B cell (primary cell): ENCODE measurements at regions not wholly inside any gene's neighbourhood (a gene's known extent, or its start where the extent isn't known, plus 50 kb on each side); places are given as distances from the start of the nearest gene placed in this dataset.

ENCODE experiments used
- ATAC-seq: fragments of 200-7000 bp; cut with Tn5 transposase; one replicate; pipeline ENCODE4 v1.10.0; 2021; ENCODE audit warnings: low read depth, mild to moderate bottlenecking, moderate number of reproducible peaks, moderate library complexity
- CTCF ChIA-PET: fragments of 350-600 bp; sonication (Branson Sonifier 250); formaldehyde crosslinking; loops from one replicate; lab custom pipeline; 2021; ENCODE audit warnings: antibody characterized with exemption, inconsistent platforms; lab: Charles Lee
- POLR2A ChIA-PET: fragments of 350-600 bp; sonication (Branson Sonifier 250); formaldehyde crosslinking; loops from one replicate; lab custom pipeline; 2021; ENCODE audit warnings: antibody characterized with exemption; lab: Charles Lee
- DNase-seq: peaks from one replicate; pipeline ENCODE4 v3.0.0; 2013
- H2AFZ ChIP-seq: 2 replicates; pipeline ENCODE4 v1.6.1; 2012; ENCODE audit warnings: mild to moderate bottlenecking, low read depth, low read length; ENCODE audit not compliant: insufficient read depth, poor library complexity, severe bottlenecking
- H3K27ac ChIP-seq, 2 donors: 1 replicate in 1 of 2; 2 replicates in 1 of 2; pipeline ENCODE4 v1.5.1; 2012 to 2013; ENCODE audit warnings: low read length in 2 of 2, mild to moderate bottlenecking in 2 of 2, moderate library complexity in 1 of 2
- H3K27me3 ChIP-seq, 4 experiments: fragments of 200-600 bp in 1 of 4; sonication (generic) in 1 of 4; replicated peaks in 1 of 4; 1 replicate in 2 of 4; 2 replicates in 2 of 4; pipeline versions ENCODE4 v1.6.1 to v1.7.0; 2013 to 2016; ENCODE audit warnings: low read length in 3 of 4, mild to moderate bottlenecking in 2 of 4, mixed read lengths in 1 of 4, moderate library complexity in 1 of 4; ENCODE audit not compliant: insufficient read depth in 4 of 4, control insufficient read depth in 3 of 4; ENCODE audit errors: control extremely low read depth in 1 of 4
- H3K36me3 ChIP-seq, 2 experiments: replicated peaks in 1 of 2; 1 replicate in 1 of 2; 2 replicates in 1 of 2; pipeline versions ENCODE4 v1.6.1 to v1.7.1; 2013; ENCODE audit warnings: low read length in 1 of 2; ENCODE audit not compliant: insufficient read depth in 2 of 2, control insufficient read depth in 1 of 2; ENCODE audit errors: control extremely low read depth in 1 of 2, extremely low read depth in 1 of 2
- H3K4me1 ChIP-seq, 2 donors: fragments of 200-600 bp in 1 of 2; sonication (generic) in 1 of 2; 1 replicate in 1 of 2; 2 replicates in 1 of 2; pipeline versions ENCODE4 v1.5.1 to v1.6.1; 2013 to 2017; ENCODE audit warnings: low read length in 2 of 2; ENCODE audit not compliant: control insufficient read depth in 2 of 2, insufficient read depth in 2 of 2
- H3K4me2 ChIP-seq: replicated peaks from 2 replicates; pipeline ENCODE3; 2012; ENCODE audit warnings: mild to moderate bottlenecking, low read depth, low read length; ENCODE audit not compliant: poor library complexity, severe bottlenecking
- H3K4me3 ChIP-seq, 5 experiments: fragments of 200-600 bp in 1 of 5; sonication (generic) in 1 of 5; 1 replicate in 3 of 5; 2 replicates in 2 of 5; pipeline versions ENCODE4 v1.5.1 to v1.7.0; 2011 to 2016; ENCODE audit warnings: low read length in 4 of 5, mild to moderate bottlenecking in 4 of 5, low read depth in 2 of 5, control low read depth in 1 of 5, moderate library complexity in 1 of 5; ENCODE audit not compliant: insufficient read depth in 1 of 5; ENCODE audit errors: control extremely low read depth in 1 of 5, extremely low read depth in 1 of 5
- H3K79me2 ChIP-seq: fragments of 200-600 bp; sonication (generic); one replicate; pipeline ENCODE4 v1.6.0; 2016; ENCODE audit warnings: low read length; ENCODE audit not compliant: control insufficient read depth, insufficient read depth
- H3K9ac ChIP-seq: fragments of 200-600 bp; sonication (generic); 2 replicates; pipeline ENCODE4 v1.6.1; 2017; ENCODE audit warnings: mild to moderate bottlenecking, low read length, moderate library complexity
- H3K9me3 ChIP-seq, 3 donors: one replicate each; pipeline versions ENCODE4 v1.6.1 to v1.7.1; 2013; ENCODE audit warnings: low read length in 2 of 3; ENCODE audit not compliant: control insufficient read depth in 2 of 3, insufficient read depth in 1 of 3; ENCODE audit errors: control extremely low read depth in 1 of 3
- H4K20me1 ChIP-seq: 2 replicates; pipeline ENCODE4 v1.6.0; 2012; ENCODE audit warnings: mild to moderate bottlenecking, low read length; ENCODE audit not compliant: insufficient read depth, control insufficient read depth, poor library complexity, severe bottlenecking
- H3K27ac Mint-ChIP-seq: one replicate; pipeline ENCODE4 v1.8.0; 2021; ENCODE audit warnings: mixed read lengths
- H3K27me3 Mint-ChIP-seq: one replicate; pipeline ENCODE4 v1.8.0; 2021; ENCODE audit warnings: mixed read lengths
- H3K4me1 Mint-ChIP-seq: one replicate; pipeline ENCODE4 v1.8.0; 2021; ENCODE audit warnings: mixed read lengths
- H3K4me3 Mint-ChIP-seq: one replicate; pipeline ENCODE4 v1.8.0; 2021; ENCODE audit warnings: mixed read lengths
- H3K9me3 Mint-ChIP-seq: one replicate; pipeline ENCODE4 v1.8.0; 2022; ENCODE audit warnings: mixed read lengths; ENCODE audit not compliant: insufficient read depth
- CTCF ChIP-seq: fragments of 200-600 bp; IDR thresholded peaks from one replicate; pipeline ENCODE4 v1.8.0; 2022; ENCODE audit warnings: antibody characterized with exemption, mild to moderate bottlenecking
- EZH2 ChIP-seq: IDR thresholded peaks from 2 replicates; pipeline ENCODE4 v1.6.1; 2012; ENCODE audit warnings: borderline replicate concordance, low read depth, mild to moderate bottlenecking, moderate library complexity, low read length; ENCODE audit not compliant: insufficient read depth, poor library complexity, severe bottlenecking
- WGBS: methylation state at CpG from one replicate; pipeline ENCODE4 v1.1.5; 2013; ENCODE audit warnings: missing lambda C conversion rate; ENCODE audit not compliant: insufficient coverage; 5-methylcytosine and 5-hydroxymethylcytosine counted together
- intact Hi-C: fragments of 100-400 bp; cut with micrococcal nuclease; formaldehyde crosslinking; loops from one replicate; pipeline ENCODE4 v1.10.0; 2022

GRCh38 chr10:131517781-131518180 lies 206.3 kb upstream of the TCERG1L start:
- no peaks in the 10 kb centered on the region for H4K20me1 ChIP-seq
- ATAC-seq (no peak), DNase-seq (no peak)
- Mint-ChIP-seq H3K27ac (no peak overlapping the region), H3K9me3 (no peaks in the 10 kb centered on the region), H3K4me1 (no peaks in the 10 kb centered on the region), H3K27me3 (no peaks in the 10 kb centered on the region), H3K4me3 (no peak overlapping the region)
- no peaks in the 10 kb centered on the region for H3K36me3 ChIP-seq
- H3K4me3 ChIP-seq, result no peak overlapping the region
- H3K4me1 ChIP-seq, result no peaks in the 10 kb centered on the region
- no peak for TF ChIP-seq EZH2
- TF ChIP-seq CTCF, result no peak
- ChIA-PET CTCF (no interaction called here), POLR2A (no interaction called here)
- intact Hi-C loops, result no loop called here
- no peak overlapping the region for H3K27ac ChIP-seq
- no peak overlapping the region for H3K4me2 ChIP-seq
- H2AFZ ChIP-seq, result no peak overlapping the region
- H3K79me2 ChIP-seq, result no peaks in the 10 kb centered on the region
- no peaks in the 10 kb centered on the region for H3K27me3 ChIP-seq
- 88% methylated on average over 17 of the region's 17 CpGs for WGBS
- no peak overlapping the region for H3K9ac ChIP-seq
- peaks cover 0 to 21% (median 0%) of the 10 kb centered on the region in 3 donors for H3K9me3 ChIP-seq

- no peaks in the 10 kb centered on the region for H3K79me2 ChIP-seq
- intact Hi-C loops, result no loop called here
- H2AFZ ChIP-seq, result no peak overlapping the region
- ChIA-PET CTCF (no interaction called here), POLR2A (no interaction called here)
- no peak overlapping the region for H3K27ac ChIP-seq
- Mint-ChIP-seq H3K27me3 (no peaks in the 10 kb centered on the region), H3K27ac (no peak overlapping the region), H3K9me3 (no peaks in the 10 kb centered on the region), H3K4me1 (no peaks in the 10 kb centered on the region), H3K4me3 (no peak overlapping the region)
- no peaks in the 10 kb centered on the region for H3K36me3 ChIP-seq
- H3K4me1 ChIP-seq, result no peaks in the 10 kb centered on the region
- no peaks in the 10 kb centered on the region for H4K20me1 ChIP-seq
- H3K27me3 ChIP-seq, result no peaks in the 10 kb centered on the region
- WGBS, result 85% methylated on average over 41 of the region's 43 CpGs
- H3K9me3 ChIP-seq, result peaks cover 0 to 13% (median under 1%) of the 10 kb centered on the region in 3 donors
- no peak overlapping the region for H3K9ac ChIP-seq
- TF ChIP-seq CTCF (no peak), EZH2 (no peak)
- no peak overlapping the region for H3K4me3 ChIP-seq
- ATAC-seq (no peak), DNase-seq (no peak)
- no peak overlapping the region for H3K4me2 ChIP-seq
Measured at GRCh38 chr10:131519723-131520605, 208.4 kb upstream of the TCERG1L start.
